CD4-positive, alpha-beta memory T cell (primary cell): ENCODE measurements at regions not wholly inside any gene's neighbourhood (a gene's known extent, or its start where the extent isn't known, plus 50 kb on each side); places are given as distances from the start of the nearest gene placed in this dataset.

Experiments
- CTCF ChIA-PET: fragments of 350-600 bp; sonication (Branson Sonifier 250); formaldehyde crosslinking; loops from one replicate; lab custom pipeline; 2021; ENCODE audit warnings: inconsistent platforms; ENCODE audit not compliant: partially characterized antibody; lab: Charles Lee
- POLR2A ChIA-PET: fragments of 350-600 bp; sonication (Branson Sonifier 250); formaldehyde crosslinking; loops from one replicate; lab custom pipeline; 2021; ENCODE audit not compliant: partially characterized antibody; lab: Charles Lee
- DNase-seq, 5 donors: peaks; one replicate each; pipeline versions ENCODE4 v3.0.0 to v3.0.0-alpha.2; 2020 to 2022; ENCODE audit warnings: mixed read lengths in 1 of 5
- H3K27ac ChIP-seq: one replicate; pipeline ENCODE4 v1.7.0; 2013; ENCODE audit warnings: low read depth, low read length
- H3K27me3 ChIP-seq: 2 replicates; pipeline ENCODE4 v1.7.0; 2013; ENCODE audit warnings: mild to moderate bottlenecking, low read length, moderate library complexity; ENCODE audit not compliant: insufficient read depth
- H3K36me3 ChIP-seq: 2 replicates; pipeline ENCODE4 v1.7.0; 2013; ENCODE audit warnings: mild to moderate bottlenecking, low read length, moderate library complexity; ENCODE audit not compliant: insufficient read depth
- H3K4me1 ChIP-seq: 2 replicates; pipeline ENCODE4 v1.7.0; 2013; ENCODE audit warnings: mild to moderate bottlenecking, low read length, moderate library complexity; ENCODE audit not compliant: insufficient read depth
- H3K4me3 ChIP-seq, 2 donors: one replicate each; pipeline ENCODE4 v1.7.0; 2013; ENCODE audit warnings: low read length in 2 of 2, mild to moderate bottlenecking in 1 of 2
- H3K9me3 ChIP-seq, 2 donors: one replicate each; pipeline ENCODE4 v1.7.0; 2013; ENCODE audit warnings: low read length in 2 of 2, control low read depth in 1 of 2; ENCODE audit not compliant: control insufficient read depth in 1 of 2
- H3K27ac Mint-ChIP-seq, 7 donors: one replicate each; pipeline ENCODE4 v1.8.0; 2020 to 2021; ENCODE audit warnings: mixed read lengths in 7 of 7, mild to moderate bottlenecking in 6 of 7, inconsistent platforms in 3 of 7, moderate library complexity in 3 of 7
- H3K27me3 Mint-ChIP-seq, 2 donors: one replicate each; pipeline ENCODE4 v1.8.0; 2020 to 2021; ENCODE audit warnings: mixed read lengths in 2 of 2
- H3K36me3 Mint-ChIP-seq, 2 donors: one replicate each; pipeline ENCODE4 v1.8.0; 2020 to 2021; ENCODE audit warnings: mixed read lengths in 2 of 2, inconsistent platforms in 1 of 2, mild to moderate bottlenecking in 1 of 2
- H3K4me1 Mint-ChIP-seq, 4 donors: one replicate each; pipeline ENCODE4 v1.8.0; 2020 to 2021; ENCODE audit warnings: mixed read lengths in 4 of 4, mild to moderate bottlenecking in 1 of 4
- H3K4me3 Mint-ChIP-seq, 8 donors: one replicate each; pipeline ENCODE4 v1.8.0; 2020 to 2021; ENCODE audit warnings: mixed read lengths in 8 of 8, mild to moderate bottlenecking in 7 of 8, moderate library complexity in 6 of 8, inconsistent platforms in 3 of 8
- H3K9me3 Mint-ChIP-seq, 8 donors: one replicate each; pipeline ENCODE4 v1.8.0; 2020 to 2021; ENCODE audit warnings: mixed read lengths in 8 of 8, mild to moderate bottlenecking in 5 of 8, inconsistent platforms in 3 of 8, moderate library complexity in 1 of 8
- intact Hi-C: fragments of 100-400 bp; cut with micrococcal nuclease; formaldehyde crosslinking; loops from one replicate; pipeline ENCODE4 v1.15.1; 2023

- no peaks in the 10 kb centered on the region for H3K4me1 ChIP-seq
- H3K27ac ChIP-seq = no peak overlapping the region
- Mint-ChIP-seq H3K9me3 (peaks cover 2 to 42% (median 27%) of the 10 kb centered on the region in 8 donors), H3K27ac (peak overlapping the region in 1 of 7 donors; percentile 79), H3K27me3 (peaks cover 0 to 5% of the 10 kb centered on the region in 2 donors), H3K4me1 (no peaks in the 10 kb centered on the region), H3K4me3 (no peak overlapping the region), H3K36me3 (peaks cover 0 to 2% of the 10 kb centered on the region in 2 donors)
- ChIA-PET POLR2A (no interaction called here), CTCF (no interaction called here)
- no peaks in the 10 kb centered on the region for H3K36me3 ChIP-seq
- no peak for DNase-seq
- no peaks in the 10 kb centered on the region for H3K27me3 ChIP-seq
- intact Hi-C loops = no loop called here
- peaks cover 0 to 5% of the 10 kb centered on the region in 2 donors for H3K9me3 ChIP-seq
- H3K4me3 ChIP-seq = no peak overlapping the region
These were observed 107.9 kb upstream of the PPP2R2B start for GRCh38 chr5:146986469-146986868.

- no peak overlapping the region for H3K4me3 Mint-ChIP-seq
- no peaks in the 10 kb centered on the region for H3K36me3 ChIP-seq
- peaks cover 0 to 14% (median 5%) of the 10 kb centered on the region in 8 donors for H3K9me3 Mint-ChIP-seq
- POLR2A ChIA-PET = no interaction called here
- CTCF ChIA-PET = no interaction called here
- intact Hi-C loops = no loop called here
- no peaks in the 10 kb centered on the region for H3K36me3 Mint-ChIP-seq
- no peaks in the 10 kb centered on the region for H3K4me1 Mint-ChIP-seq
- H3K27ac ChIP-seq = no peak overlapping the region
- H3K4me1 ChIP-seq = no peaks in the 10 kb centered on the region
- no peaks in the 10 kb centered on the region for H3K27me3 Mint-ChIP-seq
- no peak overlapping the region for H3K27ac Mint-ChIP-seq
- H3K4me3 ChIP-seq = no peak overlapping the region
- DNase-seq = no peak
- no peaks in the 10 kb centered on the region for H3K9me3 ChIP-seq
- H3K27me3 ChIP-seq = no peaks in the 10 kb centered on the region
These were observed 115.4 kb upstream of the PPP2R2B start for GRCh38 chr5:146993876-146994530.

GRCh38 chr5:146995878-146996277 is 117.3 kb upstream of the PPP2R2B start:
- Mint-ChIP-seq H3K27me3 (no peaks in the 10 kb centered on the region), H3K9me3 (peaks cover 0 to 3% (median 0%) of the 10 kb centered on the region in 8 donors), H3K4me3 (no peak overlapping the region), H3K4me1 (no peaks in the 10 kb centered on the region), H3K36me3 (no peaks in the 10 kb centered on the region), H3K27ac (no peak overlapping the region)
- intact Hi-C loops = no loop called here
- ChIA-PET POLR2A (no interaction called here), CTCF (no interaction called here)
- no peaks in the 10 kb centered on the region for H3K9me3 ChIP-seq
- no peaks in the 10 kb centered on the region for H3K36me3 ChIP-seq
- no peaks in the 10 kb centered on the region for H3K4me1 ChIP-seq
- no peak for DNase-seq
- no peak overlapping the region for H3K27ac ChIP-seq
- H3K4me3 ChIP-seq = no peak overlapping the region
- H3K27me3 ChIP-seq = no peaks in the 10 kb centered on the region

GRCh38 chr5:147015405-147015804 is 136.8 kb upstream of the PPP2R2B start:
- no peak overlapping the region for H3K4me3 ChIP-seq
- Mint-ChIP-seq H3K4me1 (no peaks in the 10 kb centered on the region), H3K4me3 (no peak overlapping the region), H3K9me3 (peaks cover 0 to 2% (median 0%) of the 10 kb centered on the region in 8 donors), H3K27ac (no peak overlapping the region), H3K27me3 (peaks cover 3 to 5% of the 10 kb centered on the region in 2 donors), H3K36me3 (no peaks in the 10 kb centered on the region)
- ChIA-PET POLR2A (no interaction called here), CTCF (no interaction called here)
- H3K27ac ChIP-seq = no peak overlapping the region
- no peaks in the 10 kb centered on the region for H3K36me3 ChIP-seq
- DNase-seq = no peak
- H3K4me1 ChIP-seq = no peaks in the 10 kb centered on the region
- intact Hi-C loops = no loop called here
- no peaks in the 10 kb centered on the region for H3K27me3 ChIP-seq
- no peaks in the 10 kb centered on the region for H3K9me3 ChIP-seq

GRCh38 chr5:147017191-147017590 is 138.6 kb upstream of the PPP2R2B start:
- peaks cover 0 to 2% (median 0%) of the 10 kb centered on the region in 8 donors for H3K9me3 Mint-ChIP-seq
- H3K4me1 Mint-ChIP-seq = no peaks in the 10 kb centered on the region
- peaks cover 2 to 6% of the 10 kb centered on the region in 2 donors for H3K27me3 Mint-ChIP-seq
- Histone ChIP-seq H3K4me3 (no peak overlapping the region), H3K36me3 (no peaks in the 10 kb centered on the region), H3K4me1 (no peaks in the 10 kb centered on the region), H3K9me3 (no peaks in the 10 kb centered on the region), H3K27me3 (no peaks in the 10 kb centered on the region), H3K27ac (no peak overlapping the region)
- ChIA-PET POLR2A (no interaction called here), CTCF (no interaction called here)
- DNase-seq = no peak
- intact Hi-C loops = no loop called here
- H3K4me3 Mint-ChIP-seq = no peak overlapping the region
- H3K27ac Mint-ChIP-seq = no peak overlapping the region
- H3K36me3 Mint-ChIP-seq = no peaks in the 10 kb centered on the region

GRCh38 chr5:147017621-147018020 is 139.1 kb upstream of the PPP2R2B start:
- H3K36me3 Mint-ChIP-seq = no peaks in the 10 kb centered on the region
- H3K27me3 Mint-ChIP-seq = peaks cover 2 to 6% of the 10 kb centered on the region in 2 donors
- ChIA-PET POLR2A (no interaction called here), CTCF (no interaction called here)
- Histone ChIP-seq H3K4me3 (no peak overlapping the region), H3K27ac (no peak overlapping the region), H3K9me3 (no peaks in the 10 kb centered on the region), H3K4me1 (no peaks in the 10 kb centered on the region), H3K27me3 (no peaks in the 10 kb centered on the region), H3K36me3 (no peaks in the 10 kb centered on the region)
- no peak overlapping the region for H3K27ac Mint-ChIP-seq
- H3K4me1 Mint-ChIP-seq = no peaks in the 10 kb centered on the region
- H3K4me3 Mint-ChIP-seq = no peak overlapping the region
- no peak for DNase-seq
- peaks cover 0 to 4% (median 0%) of the 10 kb centered on the region in 8 donors for H3K9me3 Mint-ChIP-seq
- intact Hi-C loops = no loop called here

GRCh38 chr5:147018812-147019211 is 140.3 kb upstream of the PPP2R2B start:
- POLR2A ChIA-PET = no interaction called here
- intact Hi-C loops = no loop called here

More at GRCh38 chr5:147018812-147019211, 140.3 kb upstream of the PPP2R2B start:
- Mint-ChIP-seq H3K27ac (no peak overlapping the region), H3K27me3 (peaks cover 2 to 6% of the 10 kb centered on the region in 2 donors), H3K4me3 (no peak overlapping the region), H3K36me3 (no peaks in the 10 kb centered on the region), H3K9me3 (peaks cover 0 to 4% (median 0%) of the 10 kb centered on the region in 8 donors), H3K4me1 (no peaks in the 10 kb centered on the region)
- DNase-seq = no peak
- CTCF ChIA-PET = interaction anchor here (0.9 kb wide), 1 partner anchor 11 kb away, joined by 3 read pairs; no protein-coding TSS in a partner anchor
- Histone ChIP-seq H3K4me3 (no peak overlapping the region), H3K9me3 (no peaks in the 10 kb centered on the region), H3K4me1 (no peaks in the 10 kb centered on the region), H3K36me3 (no peaks in the 10 kb centered on the region), H3K27ac (no peak overlapping the region), H3K27me3 (no peaks in the 10 kb centered on the region)
